Prostate gland (tissue), 2 donors: ENCODE measurements at regions not wholly inside any gene's neighbourhood (a gene's known extent, or its start where the extent isn't known, plus 50 kb on each side); places are given as distances from the start of the nearest gene placed in this dataset.

ENCODE experiments used
- DNase-seq: peaks from one replicate; pipeline ENCODE4 v3.0.0-alpha.2; 2019; ENCODE audit warnings: low spot score
- H3K27ac ChIP-seq, 2 donors: fragments of 200-600 bp; sonication (generic); 2 replicates each; pipeline ENCODE4 v1.5.1; 2017 to 2019
- H3K27me3 ChIP-seq: fragments of 200-600 bp; sonication (generic); replicated peaks from 2 replicates; pipeline ENCODE4 v1.5.1; 2019; ENCODE audit not compliant: insufficient read depth
- H3K36me3 ChIP-seq, 2 donors: fragments of 200-600 bp; sonication (generic); 1 replicate in 1 of 2; 2 replicates in 1 of 2; pipeline versions ENCODE4 v1.5.1 to v1.8.1; 2017 to 2019
- H3K4me1 ChIP-seq: fragments of 200-600 bp; sonication (generic); replicated peaks from 2 replicates; pipeline ENCODE4 v1.5.1; 2019
- H3K4me3 ChIP-seq, 2 donors: fragments of 200-600 bp; sonication (generic); 2 replicates each; pipeline ENCODE4 v1.5.1; 2017 to 2019
- H3K9me3 ChIP-seq: fragments of 200-600 bp; sonication (generic); 2 replicates; pipeline ENCODE4 v1.5.1; 2017
- POLR2A ChIP-seq: fragments of 450-650 bp; IDR thresholded peaks from one replicate; pipeline ENCODE4 v1.6.1; 2016; ENCODE audit warnings: antibody characterized with exemption, mild to moderate bottlenecking
- POLR2AphosphoS5 ChIP-seq: sonication (generic); formaldehyde crosslinking; IDR thresholded peaks from one replicate; pipeline ENCODE4 v1.6.1; 2017; ENCODE audit warnings: antibody characterized with exemption
- WGBS: methylation state at CpG from one replicate; pipeline ENCODE4 v1.1.5; 2018; 5-methylcytosine and 5-hydroxymethylcytosine counted together
- intact Hi-C: fragments of 100-400 bp; cut with DNase I; formaldehyde crosslinking; loops from one replicate; pipeline ENCODE4 v1.14.2; 2022
- TF ChIP-seq, protein P1 (sequence below), 4 experiments: fragments of 200-600 bp in 2 of 4; fragments of 450-650 bp in 2 of 4; sonication (generic) in 2 of 4; IDR thresholded peaks; 1 replicate in 3 of 4; 2 replicates in 1 of 4; pipeline ENCODE4 v1.5.1; 2016 to 2019; ENCODE audit warnings: antibody characterized with exemption in 4 of 4, mild to moderate bottlenecking in 2 of 4, moderate library complexity in 2 of 4

DNA sequence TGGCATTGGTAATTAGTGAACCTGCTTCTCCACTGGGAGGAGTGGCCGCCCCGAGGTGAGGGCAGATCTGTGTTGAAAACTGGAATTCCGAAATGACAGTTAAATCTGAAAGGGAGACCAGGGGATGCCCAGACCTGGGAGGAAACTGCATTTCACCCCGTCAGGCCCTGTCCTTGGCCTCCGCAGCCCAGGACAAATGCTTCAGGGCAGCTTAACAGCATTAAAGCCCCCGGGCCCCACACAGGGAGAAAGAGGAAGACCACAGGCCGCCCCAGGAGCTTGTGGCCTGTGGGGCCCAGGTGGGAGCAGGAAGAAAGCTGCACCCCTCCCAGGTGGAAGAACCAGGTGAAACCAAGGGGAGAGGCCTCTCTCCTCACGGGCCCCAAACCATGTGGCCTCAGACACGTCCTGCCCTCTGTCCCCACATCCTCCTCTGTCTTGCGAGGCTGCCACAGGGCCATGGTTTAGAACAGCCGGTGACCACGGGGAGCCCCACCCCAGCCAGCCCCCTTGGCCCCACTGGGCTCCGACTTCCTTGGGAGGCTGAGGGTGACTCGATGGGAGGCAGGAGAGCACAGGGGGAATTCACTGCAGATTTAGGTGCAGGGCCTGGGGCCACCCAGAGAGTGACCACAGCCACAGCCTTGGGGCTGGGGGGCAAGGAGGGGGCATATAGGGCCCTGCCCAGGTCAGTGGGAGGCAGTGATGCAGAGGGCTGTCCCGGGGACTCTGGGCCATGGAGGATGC lies 265.4 kb downstream of the ADGRD1 start:
- Histone ChIP-seq H3K9me3 (no peaks in the 10 kb centered on the region), H3K4me1 (no peaks in the 10 kb centered on the region), H3K27me3 (no peaks in the 10 kb centered on the region), H3K36me3 (no peaks in the 10 kb centered on the region), H3K27ac (no peak overlapping the region), H3K4me3 (no peak overlapping the region)
- no peak for DNase-seq
- intact Hi-C loops, result no loop called here
- TF ChIP-seq, protein P1, sequence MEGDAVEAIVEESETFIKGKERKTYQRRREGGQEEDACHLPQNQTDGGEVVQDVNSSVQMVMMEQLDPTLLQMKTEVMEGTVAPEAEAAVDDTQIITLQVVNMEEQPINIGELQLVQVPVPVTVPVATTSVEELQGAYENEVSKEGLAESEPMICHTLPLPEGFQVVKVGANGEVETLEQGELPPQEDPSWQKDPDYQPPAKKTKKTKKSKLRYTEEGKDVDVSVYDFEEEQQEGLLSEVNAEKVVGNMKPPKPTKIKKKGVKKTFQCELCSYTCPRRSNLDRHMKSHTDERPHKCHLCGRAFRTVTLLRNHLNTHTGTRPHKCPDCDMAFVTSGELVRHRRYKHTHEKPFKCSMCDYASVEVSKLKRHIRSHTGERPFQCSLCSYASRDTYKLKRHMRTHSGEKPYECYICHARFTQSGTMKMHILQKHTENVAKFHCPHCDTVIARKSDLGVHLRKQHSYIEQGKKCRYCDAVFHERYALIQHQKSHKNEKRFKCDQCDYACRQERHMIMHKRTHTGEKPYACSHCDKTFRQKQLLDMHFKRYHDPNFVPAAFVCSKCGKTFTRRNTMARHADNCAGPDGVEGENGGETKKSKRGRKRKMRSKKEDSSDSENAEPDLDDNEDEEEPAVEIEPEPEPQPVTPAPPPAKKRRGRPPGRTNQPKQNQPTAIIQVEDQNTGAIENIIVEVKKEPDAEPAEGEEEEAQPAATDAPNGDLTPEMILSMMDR (IDR thresholded peaks at IDR 0.05), result no peak
- TF ChIP-seq POLR2AphosphoS5, result no peak
- no peak for TF ChIP-seq POLR2A
- 71% methylated on average over 14 of the region's 15 CpGs for WGBS

DNA sequence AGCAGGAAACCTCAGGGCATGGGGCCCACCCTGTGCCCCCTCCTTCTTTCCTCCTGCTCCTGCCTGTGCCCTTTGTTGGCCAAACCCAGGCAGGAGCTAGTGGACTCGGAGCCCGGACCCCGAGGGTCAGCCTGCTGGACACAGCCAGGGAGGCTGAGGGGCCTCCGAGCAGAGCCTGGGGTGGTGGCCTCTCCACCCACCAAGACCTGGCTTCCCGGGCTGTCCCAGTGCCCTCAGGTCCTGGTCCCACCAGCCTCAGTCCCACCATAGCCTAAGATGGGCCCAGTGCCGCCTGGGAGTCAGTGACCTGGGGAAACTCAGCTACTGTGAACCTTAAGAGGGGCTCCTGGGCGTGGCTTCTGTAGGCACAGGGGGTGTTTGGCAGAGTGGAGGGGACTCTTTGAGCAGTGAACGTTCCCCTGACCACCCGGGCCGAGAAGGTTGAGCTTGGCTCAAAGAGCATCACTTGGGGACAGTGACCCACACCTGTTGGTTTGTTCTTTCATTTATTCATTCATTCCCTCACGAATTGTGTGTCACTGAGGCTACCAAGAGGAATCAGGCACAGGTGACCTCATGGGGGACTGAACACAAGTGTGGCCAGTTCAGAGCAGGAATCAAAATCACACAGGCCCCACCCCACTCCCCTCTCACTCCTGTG lies 266.1 kb downstream of the ADGRD1 start:
- H3K9me3 ChIP-seq, result no peaks in the 10 kb centered on the region
- H3K4me3 ChIP-seq, result no peak overlapping the region
- no peaks in the 10 kb centered on the region for H3K4me1 ChIP-seq
- intact Hi-C loops, result no loop called here
- H3K27ac ChIP-seq, result no peak overlapping the region
- TF ChIP-seq POLR2A, result no peak
- TF ChIP-seq, protein P1 (IDR thresholded peaks at IDR 0.05), result no peak
- TF ChIP-seq POLR2AphosphoS5, result no peak
- H3K27me3 ChIP-seq, result no peaks in the 10 kb centered on the region
- no peaks in the 10 kb centered on the region for H3K36me3 ChIP-seq
- 87% methylated on average over 8 of the region's 11 CpGs for WGBS
- no peak for DNase-seq

DNA sequence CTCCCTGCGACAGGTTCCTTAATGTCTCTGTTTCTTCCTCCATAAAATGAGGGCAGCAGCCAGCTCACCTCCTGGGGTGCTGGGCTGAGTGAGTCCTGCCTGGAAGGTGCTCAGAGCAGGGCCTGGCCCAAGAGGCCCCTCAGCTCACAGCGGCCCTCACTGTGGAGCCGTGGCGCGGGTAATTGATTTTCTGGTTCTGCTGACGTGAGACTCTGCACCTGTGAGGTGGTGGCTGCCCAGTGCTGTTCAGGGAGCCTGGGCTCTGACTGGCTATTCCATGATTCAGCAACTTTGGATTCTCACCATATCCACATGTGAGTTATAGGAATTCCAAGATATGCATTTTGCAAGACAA lies 266.6 kb downstream of the ADGRD1 start:
- H3K4me1 ChIP-seq, result no peaks in the 10 kb centered on the region
- no peak for DNase-seq
- no peak overlapping the region for H3K27ac ChIP-seq
- H3K27me3 ChIP-seq, result no peaks in the 10 kb centered on the region
- H3K9me3 ChIP-seq, result no peaks in the 10 kb centered on the region
- no peak overlapping the region for H3K4me3 ChIP-seq
- intact Hi-C loops, result no loop called here
- TF ChIP-seq POLR2A, result no peak
- TF ChIP-seq POLR2AphosphoS5, result no peak
- TF ChIP-seq, protein P1 (IDR thresholded peaks at IDR 0.05), result no peak
- WGBS, result 98% methylated on average over 6 of the region's 6 CpGs
- H3K36me3 ChIP-seq, result no peaks in the 10 kb centered on the region

DNA sequence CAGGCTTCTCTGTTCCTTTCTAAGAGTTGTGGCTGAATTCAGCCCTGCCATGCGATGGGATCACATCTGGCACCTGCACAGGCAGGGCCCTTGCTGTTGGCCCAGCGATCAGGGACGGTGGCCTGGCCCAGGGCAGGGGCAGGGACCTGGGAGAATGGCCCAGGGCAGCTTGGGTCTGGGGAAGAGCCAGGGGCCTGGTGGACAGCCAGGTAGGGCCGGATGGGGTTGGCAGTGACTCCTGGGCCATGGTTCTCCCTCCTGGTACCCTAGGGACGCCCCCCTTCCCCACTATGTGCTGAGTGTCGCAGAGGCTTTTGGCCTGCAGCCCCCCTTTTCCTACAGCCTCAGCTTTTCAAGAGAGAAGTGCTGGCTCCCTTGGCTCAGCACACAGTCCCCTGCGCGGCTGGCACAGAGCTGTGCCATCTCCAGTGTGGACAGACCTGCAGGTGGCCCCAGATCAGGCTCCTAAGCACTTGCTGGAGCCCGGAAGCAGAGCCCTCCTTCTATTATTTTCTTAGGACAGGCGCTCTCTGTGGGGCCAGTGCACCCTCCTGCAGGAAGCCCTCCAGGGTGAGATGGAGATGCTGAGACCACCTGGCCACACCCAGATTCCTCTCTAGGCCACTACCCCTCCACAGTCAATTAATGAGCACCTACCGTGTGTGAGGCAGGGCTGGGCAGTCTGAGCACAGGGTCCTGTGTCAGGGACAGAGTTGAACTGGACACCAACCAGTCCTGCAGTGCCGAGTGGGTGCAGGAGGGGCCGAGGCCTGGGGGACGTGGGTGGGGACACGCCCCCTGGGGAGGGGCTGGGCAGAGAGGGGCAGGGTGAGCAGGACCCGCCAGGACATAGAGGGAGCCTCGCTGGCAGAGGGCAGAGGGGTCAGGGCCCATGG lies 267.6 kb downstream of the ADGRD1 start:
- H3K27ac ChIP-seq, result no peak overlapping the region
- intact Hi-C loops, result no loop called here
- no peaks in the 10 kb centered on the region for H3K27me3 ChIP-seq
- no peaks in the 10 kb centered on the region for H3K9me3 ChIP-seq
- H3K4me1 ChIP-seq, result no peaks in the 10 kb centered on the region
- H3K4me3 ChIP-seq, result no peak overlapping the region
- 81% methylated on average over 17 of the region's 17 CpGs for WGBS
- no peaks in the 10 kb centered on the region for H3K36me3 ChIP-seq
- TF ChIP-seq POLR2AphosphoS5, result no peak
- TF ChIP-seq, protein P1 (IDR thresholded peaks at IDR 0.05), result no peak
- no peak for DNase-seq
